Thoracic aorta (tissue), 2 donors: ENCODE measurements at regions not wholly inside any gene's neighbourhood (a gene's known extent, or its start where the extent isn't known, plus 50 kb on each side); places are given as distances from the start of the nearest gene placed in this dataset.
"Not testable (repeated sequence)": the region's sequence is repeated elsewhere in the genome, so short reads cannot be mapped to it uniquely, and the experiment has no call there.

Experiments used
- ATAC-seq: fragments of 150-250 bp; one replicate; pipeline ENCODE4 v1.8.0; 2017; ENCODE audit warnings: low read depth; ENCODE audit not compliant: insufficient number of reproducible peaks, low FRiP score
- DNase-seq: peaks from one replicate; pipeline ENCODE4 v3.0.0-alpha.2; 2020; ENCODE audit warnings: low spot score
- H3K27ac ChIP-seq, 2 donors: fragments of 200-600 bp; sonication (generic); 1 replicate in 1 of 2; 2 replicates in 1 of 2; pipeline ENCODE4 v1.5.1; 2016; ENCODE audit warnings: mild to moderate bottlenecking in 2 of 2, moderate library complexity in 2 of 2
- H3K27me3 ChIP-seq: fragments of 200-600 bp; sonication (generic); replicated peaks from 2 replicates; pipeline ENCODE4 v1.6.0; 2016; ENCODE audit warnings: mild to moderate bottlenecking; ENCODE audit not compliant: insufficient read depth
- H3K36me3 ChIP-seq: fragments of 200-600 bp; sonication (generic); one replicate; pipeline ENCODE4 v1.5.1; 2016
- H3K4me1 ChIP-seq, 2 donors: fragments of 200-600 bp; sonication (generic); 1 replicate in 1 of 2; 2 replicates in 1 of 2; pipeline versions ENCODE4 v1.5.1 to v1.6.0; 2016; ENCODE audit warnings: low read depth in 2 of 2, mild to moderate bottlenecking in 1 of 2; ENCODE audit not compliant: control insufficient read depth in 1 of 2
- H3K4me3 ChIP-seq: fragments of 200-600 bp; sonication (generic); 2 replicates; pipeline ENCODE4 v1.5.1; 2016; ENCODE audit warnings: mild to moderate bottlenecking
- H3K9me3 ChIP-seq: fragments of 200-600 bp; sonication (generic); 2 replicates; pipeline ENCODE4 v1.5.1; 2016
- TF ChIP-seq, protein P1 (sequence below): fragments of 200-600 bp; sonication (generic); IDR thresholded peaks from one replicate; pipeline ENCODE4 v1.5.1; 2019; ENCODE audit warnings: antibody characterized with exemption

DNA sequence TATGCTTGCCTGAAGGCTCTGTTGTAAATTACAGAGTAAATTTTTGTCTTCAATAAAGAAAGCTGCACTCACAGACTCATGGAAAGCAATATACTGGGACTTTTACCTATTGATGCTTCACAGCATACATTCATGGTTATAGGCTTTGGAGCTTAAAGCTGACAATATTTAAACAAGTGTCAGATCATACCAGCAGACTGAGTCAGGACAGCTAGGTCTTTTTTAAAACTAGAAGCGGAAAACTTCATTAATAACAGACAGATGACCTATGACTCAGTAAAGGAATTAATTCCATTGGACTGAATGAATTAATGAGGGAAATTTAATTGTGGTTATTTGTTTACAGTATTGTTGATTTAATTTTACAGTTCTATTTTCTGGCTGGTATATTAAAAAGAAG is 165.8 kb upstream of the DGKB start:
- H3K4me1 ChIP-seq, result no peaks in the 10 kb centered on the region
- no peaks in the 10 kb centered on the region for H3K36me3 ChIP-seq
- no peaks in the 10 kb centered on the region for H3K27me3 ChIP-seq
- H3K27ac ChIP-seq, result no peak overlapping the region
- TF ChIP-seq, protein P1, sequence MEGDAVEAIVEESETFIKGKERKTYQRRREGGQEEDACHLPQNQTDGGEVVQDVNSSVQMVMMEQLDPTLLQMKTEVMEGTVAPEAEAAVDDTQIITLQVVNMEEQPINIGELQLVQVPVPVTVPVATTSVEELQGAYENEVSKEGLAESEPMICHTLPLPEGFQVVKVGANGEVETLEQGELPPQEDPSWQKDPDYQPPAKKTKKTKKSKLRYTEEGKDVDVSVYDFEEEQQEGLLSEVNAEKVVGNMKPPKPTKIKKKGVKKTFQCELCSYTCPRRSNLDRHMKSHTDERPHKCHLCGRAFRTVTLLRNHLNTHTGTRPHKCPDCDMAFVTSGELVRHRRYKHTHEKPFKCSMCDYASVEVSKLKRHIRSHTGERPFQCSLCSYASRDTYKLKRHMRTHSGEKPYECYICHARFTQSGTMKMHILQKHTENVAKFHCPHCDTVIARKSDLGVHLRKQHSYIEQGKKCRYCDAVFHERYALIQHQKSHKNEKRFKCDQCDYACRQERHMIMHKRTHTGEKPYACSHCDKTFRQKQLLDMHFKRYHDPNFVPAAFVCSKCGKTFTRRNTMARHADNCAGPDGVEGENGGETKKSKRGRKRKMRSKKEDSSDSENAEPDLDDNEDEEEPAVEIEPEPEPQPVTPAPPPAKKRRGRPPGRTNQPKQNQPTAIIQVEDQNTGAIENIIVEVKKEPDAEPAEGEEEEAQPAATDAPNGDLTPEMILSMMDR, result no peak
- H3K4me3 ChIP-seq, result no peak overlapping the region
- DNase-seq (no peak), ATAC-seq (no peak)
- no peaks in the 10 kb centered on the region for H3K9me3 ChIP-seq

DNA sequence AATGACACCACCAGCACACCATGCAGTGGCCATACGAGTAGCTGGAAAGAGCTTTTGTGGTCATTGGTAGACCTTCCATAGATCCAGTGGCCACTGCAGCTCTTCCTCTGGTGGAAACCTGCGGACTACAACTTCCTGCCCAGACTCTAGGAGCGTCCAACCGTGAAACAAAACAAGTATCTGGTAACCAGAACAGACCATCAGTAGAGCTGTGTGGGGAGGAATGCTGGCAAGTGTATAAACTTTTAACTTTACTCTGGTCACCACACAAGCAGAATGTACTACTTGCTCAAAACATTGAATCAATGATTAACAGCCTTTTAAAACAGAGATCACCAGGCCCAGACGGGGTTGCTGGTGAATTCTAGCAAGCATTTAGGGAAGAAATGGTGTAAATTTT is 154.7 kb upstream of the DGKB start:
- TF ChIP-seq, protein P1, result no peak
- Histone ChIP-seq H3K4me1 (no peaks in the 10 kb centered on the region), H3K36me3 (no peaks in the 10 kb centered on the region), H3K9me3 (no peaks in the 10 kb centered on the region), H3K27me3 (no peaks in the 10 kb centered on the region), H3K27ac (no peak overlapping the region), H3K4me3 (no peak overlapping the region)
- DNase-seq, result no peak
- ATAC-seq, result no peak

DNA sequence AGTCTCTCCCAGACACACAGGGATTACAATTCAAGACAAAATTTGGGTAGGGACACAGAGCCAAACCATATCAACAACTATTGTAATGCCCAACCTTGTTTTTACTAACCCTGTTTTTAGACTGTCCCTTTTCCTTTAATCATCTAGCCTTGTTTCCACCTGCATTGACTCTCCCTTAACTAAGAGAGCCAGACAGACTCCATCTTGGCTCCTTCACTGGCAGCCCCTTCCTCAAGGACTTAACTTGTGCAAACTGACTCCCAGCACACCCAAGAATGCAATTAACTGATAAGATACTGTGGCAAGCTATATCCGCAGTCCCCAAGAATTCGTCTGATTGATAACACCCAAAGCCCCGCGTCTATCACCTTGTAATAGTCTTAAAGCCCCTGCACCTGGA is 151.8 kb upstream of the DGKB start:
- not testable (repeated sequence) for H3K27ac ChIP-seq, H3K4me1 ChIP-seq, H3K9me3 ChIP-seq, DNase-seq, H3K27me3 ChIP-seq, H3K36me3 ChIP-seq, ATAC-seq, H3K4me3 ChIP-seq

DNA sequence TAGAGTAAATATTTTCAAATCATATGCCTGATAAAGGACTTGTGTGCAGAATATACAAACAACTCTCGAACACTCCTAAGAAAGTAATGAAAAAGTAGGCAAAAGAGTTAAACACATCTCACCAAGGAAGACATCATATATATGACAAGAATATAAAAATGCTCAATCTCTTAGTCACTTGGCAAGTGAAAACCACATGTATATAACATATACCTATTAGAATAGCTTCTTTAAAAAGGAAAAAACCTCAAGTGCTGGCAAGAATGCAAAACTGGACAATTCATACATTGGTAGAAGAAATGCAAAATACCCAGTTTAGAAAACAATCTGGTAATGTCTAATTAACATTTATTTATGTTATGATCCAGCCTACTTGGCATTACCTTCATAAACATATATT is 146.6 kb upstream of the DGKB start:
- TF ChIP-seq, protein P1, result no peak
- DNase-seq (no peak), ATAC-seq (no peak)

DNA sequence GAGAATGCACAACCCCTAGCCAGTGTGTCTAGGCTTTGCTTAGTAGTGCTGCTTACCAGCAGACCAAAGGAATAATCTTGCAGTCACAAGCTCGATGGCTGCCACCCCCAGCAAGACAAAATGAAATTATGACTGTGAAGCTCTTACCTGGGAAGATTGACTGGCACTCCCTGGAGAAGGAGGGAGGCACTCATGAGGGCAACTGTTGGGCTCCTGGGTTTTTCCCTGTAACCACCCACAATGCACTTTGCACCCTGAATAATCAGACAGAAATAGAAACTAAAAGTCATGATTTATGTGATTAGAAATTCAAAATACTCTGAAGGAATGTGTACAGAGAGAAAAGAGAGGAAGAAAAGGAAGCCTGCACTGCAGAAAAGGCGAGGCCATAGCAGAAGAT is 144.3 kb upstream of the DGKB start:
- no peaks in the 10 kb centered on the region for H3K36me3 ChIP-seq
- no peak overlapping the region for H3K27ac ChIP-seq
- H3K4me3 ChIP-seq, result no peak overlapping the region
- no peaks in the 10 kb centered on the region for H3K4me1 ChIP-seq
- DNase-seq (no peak), ATAC-seq (no peak)
- no peaks in the 10 kb centered on the region for H3K9me3 ChIP-seq
- TF ChIP-seq, protein P1, result no peak
- no peaks in the 10 kb centered on the region for H3K27me3 ChIP-seq

More for the DNA sequence above, 146.6 kb upstream of the DGKB start:
- H3K27ac ChIP-seq, result no peak overlapping the region
- no peaks in the 10 kb centered on the region for H3K27me3 ChIP-seq
- no peak overlapping the region for H3K4me3 ChIP-seq
- H3K36me3 ChIP-seq, result no peaks in the 10 kb centered on the region
- no peaks in the 10 kb centered on the region for H3K9me3 ChIP-seq
- H3K4me1 ChIP-seq, result no peaks in the 10 kb centered on the region

DNA sequence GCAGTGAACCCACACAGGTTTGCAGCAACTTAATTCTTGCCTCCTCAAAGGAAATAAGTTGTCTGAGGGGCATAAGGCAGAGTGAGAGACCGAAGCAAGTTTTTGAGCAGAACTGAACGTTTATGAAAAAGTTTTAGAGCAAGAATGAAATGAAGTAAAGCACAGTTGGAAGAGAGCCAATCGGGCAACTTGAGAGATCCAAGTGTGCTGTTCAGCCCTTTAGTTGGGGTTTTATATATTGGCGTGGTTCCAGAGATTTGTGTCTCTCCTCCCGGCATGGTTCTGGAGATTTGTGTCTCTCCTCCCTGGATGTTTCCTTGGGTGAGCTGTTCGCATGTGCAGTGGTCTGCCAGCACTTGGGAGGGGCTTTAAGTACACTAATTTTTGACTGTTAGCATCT is 141.4 kb upstream of the DGKB start:
- Histone ChIP-seq H3K27ac (no peak overlapping the region), H3K36me3 (no peaks in the 10 kb centered on the region), H3K4me1 (no peaks in the 10 kb centered on the region), H3K4me3 (no peak overlapping the region), H3K9me3 (no peaks in the 10 kb centered on the region), H3K27me3 (no peaks in the 10 kb centered on the region)
- DNase-seq (no peak), ATAC-seq (no peak)
- TF ChIP-seq, protein P1, result no peak
